WTC11 (cell line): ENCODE measurements at regions not wholly inside any gene's neighbourhood (a gene's known extent, or its start where the extent isn't known, plus 50 kb on each side); places are given as distances from the start of the nearest gene placed in this dataset.

Source experiments
- ATAC-seq: fragments of 200-7000 bp; cut with Tn5 transposase; 2 replicates; pipeline ENCODE4 v1.10.0; 2021; ENCODE audit warnings: mild to moderate bottlenecking, moderate library complexity
- CTCF ChIA-PET: fragments of 300-600 bp; sonication (Branson Sonifier 250); formaldehyde crosslinking; loops from one replicate; lab custom pipeline; 2021; ENCODE audit warnings: antibody characterized with exemption; lab: Charles Lee
- POLR2A ChIA-PET: fragments of 350-600 bp; sonication (Branson Sonifier 250); formaldehyde crosslinking; loops from one replicate; lab custom pipeline; 2021; ENCODE audit warnings: antibody characterized with exemption; lab: Charles Lee
- DNase-seq: peaks from one replicate; pipeline ENCODE4 v3.0.0; 2021; ENCODE audit warnings: low spot score
- H3K27ac Mint-ChIP-seq: 2 replicates; pipeline ENCODE4 v1.8.0; 2021; ENCODE audit warnings: mixed read lengths
- H3K27me3 Mint-ChIP-seq: 2 replicates; pipeline ENCODE4 v1.8.0; 2021; ENCODE audit warnings: low read depth, mild to moderate bottlenecking, moderate library complexity, mixed read lengths
- H3K36me3 Mint-ChIP-seq: 2 replicates; pipeline ENCODE4 v1.8.0; 2021; ENCODE audit warnings: mixed read lengths
- H3K4me1 Mint-ChIP-seq: 2 replicates; pipeline ENCODE4 v1.8.0; 2022; ENCODE audit warnings: mixed read lengths
- H3K4me3 Mint-ChIP-seq: 2 replicates; pipeline ENCODE4 v1.8.0; 2021; ENCODE audit warnings: mild to moderate bottlenecking, moderate library complexity, mixed read lengths
- H3K9me3 Mint-ChIP-seq: 2 replicates; pipeline ENCODE4 v1.8.0; 2021; ENCODE audit warnings: mixed read lengths
- E2F4 ChIP-seq: sonication (generic); formaldehyde crosslinking; IDR thresholded peaks from 2 replicates; pipeline ENCODE4 v1.8.1; 2022; ENCODE audit warnings: low read depth, mild to moderate bottlenecking, moderate library complexity, missing genetic modification reagents, borderline replicate concordance
- E2F5 ChIP-seq: sonication (generic); formaldehyde crosslinking; IDR thresholded peaks from 2 replicates; pipeline ENCODE4 v1.8.1; 2022; ENCODE audit warnings: mild to moderate bottlenecking, moderate library complexity, missing genetic modification reagents
- FOXJ3 ChIP-seq: sonication (generic); formaldehyde crosslinking; IDR thresholded peaks from 2 replicates; pipeline ENCODE4 v1.9.0; 2021; ENCODE audit warnings: missing genetic modification reagents, mild to moderate bottlenecking, borderline replicate concordance
- GTF2I ChIP-seq: fragments of 250-450 bp; sonication (Bioruptor Pico); conservative IDR thresholded peaks from 2 replicates; pipeline ENCODE4 v1.4.0; 2021; ENCODE audit warnings: mild to moderate bottlenecking
- MXD4 ChIP-seq: fragments of 250-450 bp; sonication (Bioruptor Pico); IDR thresholded peaks from 2 replicates; pipeline ENCODE4 v1.8.0; 2021; ENCODE audit warnings: mild to moderate bottlenecking, moderate library complexity, borderline replicate concordance
- NR1H2 ChIP-seq: sonication (generic); formaldehyde crosslinking; IDR thresholded peaks from 2 replicates; pipeline ENCODE4 v1.9.0; 2021; ENCODE audit warnings: mild to moderate bottlenecking, moderate library complexity, missing genetic modification reagents
- STAT6 ChIP-seq: sonication (generic); formaldehyde crosslinking; conservative IDR thresholded peaks from 2 replicates; pipeline ENCODE4 v1.8.1; 2023; ENCODE audit warnings: mild to moderate bottlenecking, low read depth, missing genetic modification reagents, moderate library complexity
- TEAD1 ChIP-seq: sonication (generic); formaldehyde crosslinking; IDR thresholded peaks from 2 replicates; pipeline ENCODE4 v1.8.0; 2022; ENCODE audit warnings: mild to moderate bottlenecking, missing genetic modification reagents
- TP53 ChIP-seq: sonication (generic); formaldehyde crosslinking; IDR thresholded peaks from 2 replicates; pipeline ENCODE4 v1.8.1; 2023; ENCODE audit warnings: mild to moderate bottlenecking, missing genetic modification reagents
- ZNF423 ChIP-seq: fragments of 250-450 bp; sonication (Bioruptor Pico); IDR thresholded peaks from 2 replicates; pipeline ENCODE4 v2.1.2; 2022; ENCODE audit warnings: mild to moderate bottlenecking, moderate library complexity
- ZNF512 ChIP-seq: sonication (generic); formaldehyde crosslinking; IDR thresholded peaks from 2 replicates; pipeline ENCODE4 v1.8.1; 2022; ENCODE audit warnings: missing genetic modification reagents, borderline replicate concordance
- TF ChIP-seq, protein P1 (sequence below): sonication (generic); formaldehyde crosslinking; IDR thresholded peaks from 2 replicates; pipeline ENCODE4 v1.8.0; 2023; ENCODE audit warnings: mild to moderate bottlenecking, missing genetic modification reagents
- TF ChIP-seq, protein P2 (sequence below): fragments of 250-450 bp; sonication (Bioruptor Pico); conservative IDR thresholded peaks from 2 replicates; pipeline ENCODE4 v1.9.0; 2021; ENCODE audit warnings: mild to moderate bottlenecking
- TF ChIP-seq, protein P3 (sequence below): sonication (generic); formaldehyde crosslinking; IDR thresholded peaks from 2 replicates; pipeline ENCODE4 v1.8.0; 2022; ENCODE audit warnings: mild to moderate bottlenecking, missing genetic modification reagents
- TF ChIP-seq, protein P4 (sequence below): fragments of 200-600 bp; IDR thresholded peaks from 2 replicates; pipeline ENCODE4 v1.8.0; 2022; ENCODE audit warnings: antibody characterized with exemption

DNA sequence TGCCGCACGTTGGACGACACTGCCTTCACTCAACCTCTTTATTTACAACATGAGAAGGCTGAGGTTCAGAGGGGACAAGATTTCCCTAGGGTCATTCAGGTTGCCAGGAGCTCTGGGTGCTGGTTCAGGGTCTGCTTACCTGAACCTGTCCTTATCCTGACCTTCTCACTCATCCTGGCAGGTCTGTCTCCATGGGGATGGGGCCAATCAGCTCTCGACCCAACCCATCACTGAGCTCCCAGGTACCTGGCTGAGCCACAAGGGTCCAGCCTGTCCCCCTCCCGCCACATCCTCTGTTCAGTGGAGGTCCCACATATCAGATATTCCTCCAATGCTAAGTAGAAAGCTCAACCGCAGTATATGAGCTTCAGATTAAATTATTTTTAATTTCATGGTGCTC, 225.6 kb downstream of the ANKRD60 start:
- Mint-ChIP-seq H3K27ac (no peak overlapping the region), H3K4me1 (peaks cover 18% of the 10 kb centered on the region), H3K4me3 (no peak overlapping the region), H3K27me3 (0 out of 2 replicates have a peak, but pooled peaks cover 5% of the 10 kb centered on the region), H3K9me3 (peaks cover 11% of the 10 kb centered on the region; the same call in 1 of the 2 replicates), H3K36me3 (no peaks in the 10 kb centered on the region; the same call in 1 of the 2 replicates)
- no peak for DNase-seq
- POLR2A ChIA-PET: no interaction called here
- TF ChIP-seq STAT6 (CRISPR knock-in tag) (no peak), TP53 (CRISPR knock-in tag) (no peak), NR1H2 (no peak), E2F4 (no peak), GTF2I (CRISPR knock-in tag) (no peak), ZNF512 (no peak), MXD4 (no peak), FOXJ3 (CRISPR knock-in tag) (no peak), TEAD1 (no peak), E2F5 (no peak)
- TF ChIP-seq, protein P1, sequence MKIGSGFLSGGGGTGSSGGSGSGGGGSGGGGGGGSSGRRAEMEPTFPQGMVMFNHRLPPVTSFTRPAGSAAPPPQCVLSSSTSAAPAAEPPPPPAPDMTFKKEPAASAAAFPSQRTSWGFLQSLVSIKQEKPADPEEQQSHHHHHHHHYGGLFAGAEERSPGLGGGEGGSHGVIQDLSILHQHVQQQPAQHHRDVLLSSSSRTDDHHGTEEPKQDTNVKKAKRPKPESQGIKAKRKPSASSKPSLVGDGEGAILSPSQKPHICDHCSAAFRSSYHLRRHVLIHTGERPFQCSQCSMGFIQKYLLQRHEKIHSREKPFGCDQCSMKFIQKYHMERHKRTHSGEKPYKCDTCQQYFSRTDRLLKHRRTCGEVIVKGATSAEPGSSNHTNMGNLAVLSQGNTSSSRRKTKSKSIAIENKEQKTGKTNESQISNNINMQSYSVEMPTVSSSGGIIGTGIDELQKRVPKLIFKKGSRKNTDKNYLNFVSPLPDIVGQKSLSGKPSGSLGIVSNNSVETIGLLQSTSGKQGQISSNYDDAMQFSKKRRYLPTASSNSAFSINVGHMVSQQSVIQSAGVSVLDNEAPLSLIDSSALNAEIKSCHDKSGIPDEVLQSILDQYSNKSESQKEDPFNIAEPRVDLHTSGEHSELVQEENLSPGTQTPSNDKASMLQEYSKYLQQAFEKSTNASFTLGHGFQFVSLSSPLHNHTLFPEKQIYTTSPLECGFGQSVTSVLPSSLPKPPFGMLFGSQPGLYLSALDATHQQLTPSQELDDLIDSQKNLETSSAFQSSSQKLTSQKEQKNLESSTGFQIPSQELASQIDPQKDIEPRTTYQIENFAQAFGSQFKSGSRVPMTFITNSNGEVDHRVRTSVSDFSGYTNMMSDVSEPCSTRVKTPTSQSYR (CRISPR knock-in tag): no peak
- TF ChIP-seq, protein P2, sequence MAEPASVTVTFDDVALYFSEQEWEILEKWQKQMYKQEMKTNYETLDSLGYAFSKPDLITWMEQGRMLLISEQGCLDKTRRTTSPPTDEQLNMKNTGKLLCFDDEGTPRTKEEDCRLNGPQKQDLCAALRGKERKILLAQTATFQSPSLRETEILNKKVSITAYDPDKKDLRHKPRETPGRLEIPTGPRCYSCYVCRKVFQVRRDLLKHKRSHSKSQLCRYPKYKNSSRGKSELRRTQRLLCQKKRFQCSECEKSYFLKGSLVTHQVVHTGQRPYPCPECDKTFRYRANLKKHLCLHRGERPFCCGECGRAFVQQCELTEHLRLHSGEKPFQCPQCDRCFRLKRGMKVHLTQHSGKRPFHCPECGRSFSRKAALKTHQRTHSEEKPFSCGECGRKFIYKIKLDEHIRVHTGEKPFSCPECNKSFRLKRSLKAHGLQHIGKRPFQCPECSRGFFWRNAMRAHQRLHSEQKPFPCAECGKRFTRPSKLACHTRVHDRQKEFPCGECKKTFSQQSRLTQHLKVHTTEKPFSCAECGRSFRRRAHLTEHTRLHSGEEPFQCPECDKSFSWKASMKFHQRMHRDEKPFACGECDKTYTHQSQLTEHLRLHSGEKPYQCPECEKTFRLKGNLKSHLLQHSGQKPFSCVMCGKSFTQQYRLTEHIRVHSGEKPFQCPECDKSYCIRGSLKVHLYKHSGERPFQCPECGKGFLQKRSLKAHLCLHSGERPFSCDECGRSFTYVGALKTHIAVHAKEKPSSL (CRISPR knock-in tag): no peak
- CTCF ChIA-PET: no interaction called here
- no peak for ATAC-seq

GRCh38 chr20:58001946-58002345, 226.5 kb downstream of the ANKRD60 start:
- ChIA-PET CTCF (no interaction called here), POLR2A (no interaction called here)
- H3K4me3 Mint-ChIP-seq: no peak overlapping the region
- ATAC-seq (no peak), DNase-seq (no peak)
- no peaks in the 10 kb centered on the region; the same call in 1 of the 2 replicates for H3K36me3 Mint-ChIP-seq
- H3K9me3 Mint-ChIP-seq: peaks cover 17% of the 10 kb centered on the region; the same call in 1 of the 2 replicates
- H3K27ac Mint-ChIP-seq: no peak overlapping the region
- H3K4me1 Mint-ChIP-seq: peaks cover 18% of the 10 kb centered on the region
- TF ChIP-seq ZNF423: no peak
- TF ChIP-seq, protein P3, sequence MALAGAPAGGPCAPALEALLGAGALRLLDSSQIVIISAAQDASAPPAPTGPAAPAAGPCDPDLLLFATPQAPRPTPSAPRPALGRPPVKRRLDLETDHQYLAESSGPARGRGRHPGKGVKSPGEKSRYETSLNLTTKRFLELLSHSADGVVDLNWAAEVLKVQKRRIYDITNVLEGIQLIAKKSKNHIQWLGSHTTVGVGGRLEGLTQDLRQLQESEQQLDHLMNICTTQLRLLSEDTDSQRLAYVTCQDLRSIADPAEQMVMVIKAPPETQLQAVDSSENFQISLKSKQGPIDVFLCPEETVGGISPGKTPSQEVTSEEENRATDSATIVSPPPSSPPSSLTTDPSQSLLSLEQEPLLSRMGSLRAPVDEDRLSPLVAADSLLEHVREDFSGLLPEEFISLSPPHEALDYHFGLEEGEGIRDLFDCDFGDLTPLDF (CRISPR knock-in tag): no peak
- TF ChIP-seq, protein P4, sequence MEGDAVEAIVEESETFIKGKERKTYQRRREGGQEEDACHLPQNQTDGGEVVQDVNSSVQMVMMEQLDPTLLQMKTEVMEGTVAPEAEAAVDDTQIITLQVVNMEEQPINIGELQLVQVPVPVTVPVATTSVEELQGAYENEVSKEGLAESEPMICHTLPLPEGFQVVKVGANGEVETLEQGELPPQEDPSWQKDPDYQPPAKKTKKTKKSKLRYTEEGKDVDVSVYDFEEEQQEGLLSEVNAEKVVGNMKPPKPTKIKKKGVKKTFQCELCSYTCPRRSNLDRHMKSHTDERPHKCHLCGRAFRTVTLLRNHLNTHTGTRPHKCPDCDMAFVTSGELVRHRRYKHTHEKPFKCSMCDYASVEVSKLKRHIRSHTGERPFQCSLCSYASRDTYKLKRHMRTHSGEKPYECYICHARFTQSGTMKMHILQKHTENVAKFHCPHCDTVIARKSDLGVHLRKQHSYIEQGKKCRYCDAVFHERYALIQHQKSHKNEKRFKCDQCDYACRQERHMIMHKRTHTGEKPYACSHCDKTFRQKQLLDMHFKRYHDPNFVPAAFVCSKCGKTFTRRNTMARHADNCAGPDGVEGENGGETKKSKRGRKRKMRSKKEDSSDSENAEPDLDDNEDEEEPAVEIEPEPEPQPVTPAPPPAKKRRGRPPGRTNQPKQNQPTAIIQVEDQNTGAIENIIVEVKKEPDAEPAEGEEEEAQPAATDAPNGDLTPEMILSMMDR: no peak
- 0 out of 2 replicates have a peak, but pooled peaks cover 5% of the 10 kb centered on the region for H3K27me3 Mint-ChIP-seq
